Keratinocyte (primary cell): ENCODE measurements at regions not wholly inside any gene's neighbourhood (a gene's known extent, or its start where the extent isn't known, plus 50 kb on each side); places are given as distances from the start of the nearest gene placed in this dataset.

Experiments used
- DNase-seq: peaks from one replicate; pipeline ENCODE4 v3.0.0-alpha.2; 2011; ENCODE audit warnings: low read depth, missing footprints, low spot score
- FAIRE-seq: peaks from 2 replicates; lab custom pipeline; 2011; peaks lifted over from hg19 to GRCh38; lab: Jason Lieb, UNC
- H2AFZ ChIP-seq: 2 replicates; pipeline ENCODE4 v1.6.0; 2012; ENCODE audit warnings: low read length, control low read depth, inconsistent platforms; ENCODE audit not compliant: control insufficient read depth
- H3K27ac ChIP-seq: 2 replicates; pipeline ENCODE4 v1.5.1; 2011; ENCODE audit warnings: low read length; ENCODE audit not compliant: control insufficient read depth, insufficient read depth
- H3K27me3 ChIP-seq: 3 replicates; pipeline ENCODE4 v1.6.0; 2011; ENCODE audit warnings: low read length; ENCODE audit not compliant: control insufficient read depth, insufficient read depth; ENCODE audit errors: extremely low read depth
- H3K36me3 ChIP-seq, 2 experiments: 2 replicates in 1 of 2; 3 replicates in 1 of 2; pipeline ENCODE4 v1.5.1; 2011; ENCODE audit warnings: low read length in 2 of 2, mild to moderate bottlenecking in 1 of 2; ENCODE audit not compliant: control insufficient read depth in 2 of 2, insufficient read depth in 2 of 2; ENCODE audit errors: extremely low read depth in 1 of 2
- H3K4me1 ChIP-seq: 3 replicates; pipeline ENCODE4 v1.5.1; 2011; ENCODE audit warnings: low read length; ENCODE audit not compliant: control insufficient read depth, insufficient read depth; ENCODE audit errors: extremely low read depth
- H3K4me2 ChIP-seq: 3 replicates; pipeline ENCODE4 v1.6.0; 2011; ENCODE audit warnings: low read depth, low read length; ENCODE audit not compliant: control insufficient read depth, insufficient read depth; ENCODE audit errors: extremely low read depth
- H3K4me3 ChIP-seq, 3 experiments: fragments of 200-600 bp in 1 of 3; sonication (generic) in 1 of 3; 2 replicates in 2 of 3; 3 replicates in 1 of 3; pipeline ENCODE4 v1.5.1; 2011 to 2016; ENCODE audit warnings: low read length in 3 of 3, mild to moderate bottlenecking in 3 of 3, control low read depth in 2 of 3, inconsistent platforms in 1 of 3, low read depth in 1 of 3, mixed read lengths in 1 of 3, mixed run types in 1 of 3, moderate library complexity in 1 of 3; ENCODE audit not compliant: control insufficient read depth in 2 of 3, insufficient read depth in 2 of 3; ENCODE audit errors: extremely low read depth in 1 of 3
- H3K79me2 ChIP-seq: 2 replicates; pipeline ENCODE4 v1.6.0; 2012; ENCODE audit warnings: low read length; ENCODE audit not compliant: control insufficient read depth, insufficient read depth
- H3K9ac ChIP-seq: 3 replicates; pipeline ENCODE4 v1.6.0; 2011; ENCODE audit warnings: low read length; ENCODE audit not compliant: control insufficient read depth, insufficient read depth; ENCODE audit errors: extremely low read depth
- H3K9me1 ChIP-seq: 3 replicates; pipeline ENCODE4 v1.6.0; 2011; ENCODE audit warnings: low read length; ENCODE audit not compliant: control insufficient read depth, insufficient read depth; ENCODE audit errors: extremely low read depth
- H3K9me3 ChIP-seq: 2 replicates; pipeline ENCODE4 v1.5.1; 2012; ENCODE audit warnings: low read depth, low read length; ENCODE audit not compliant: control insufficient read depth
- H4K20me1 ChIP-seq: 3 replicates; pipeline ENCODE4 v1.6.0; 2011; ENCODE audit warnings: low read length; ENCODE audit not compliant: control insufficient read depth, insufficient read depth; ENCODE audit errors: extremely low read depth
- CTCF ChIP-seq, 3 experiments: IDR thresholded peaks in 1 of 3; conservative IDR thresholded peaks in 1 of 3; optimal IDR thresholded peaks in 1 of 3; 2 replicates in 2 of 3; 3 replicates in 1 of 3; pipeline versions ENCODE3 to v1.5.1; 2011; ENCODE audit warnings: low read length in 3 of 3, mild to moderate bottlenecking in 3 of 3, moderate library complexity in 2 of 3, control low read depth in 1 of 3, inconsistent platforms in 1 of 3; ENCODE audit not compliant: insufficient read depth in 2 of 3; ENCODE audit errors: extremely low read depth in 1 of 3
- EZH2 ChIP-seq: IDR thresholded peaks from one replicate; pipeline ENCODE4 v1.6.1; 2012; ENCODE audit warnings: inconsistent platforms, mild to moderate bottlenecking, low read length, moderate library complexity
- dilution Hi-C: fragments of 300-500 bp; cut with MboI; formaldehyde crosslinking; loops from one replicate; pipeline ENCODE4 v1.7.0; 2020; ENCODE audit warnings: low sequenced_read_pairs; ENCODE audit not compliant: extremely low pct_ligation_motif_present

- no peak overlapping the region for H2AFZ ChIP-seq
- H3K79me2 ChIP-seq = no peaks in the 10 kb centered on the region
- dilution Hi-C loops = no loop called here
- H3K27ac ChIP-seq = no peak overlapping the region
- DNase-seq (no peak), FAIRE-seq (no peak)
- TF ChIP-seq CTCF (optimal IDR thresholded peaks at IDR 0.05 in 1 of 3, IDR thresholded peaks at IDR 0.05 in 1 of 3, conservative IDR thresholded peaks at IDR 0.05 in 1 of 3; ENCODE audit: extremely low read depth in 1 of 3, insufficient read depth in 2 of 3, low read length in 3 of 3) = no peak
- no peak for TF ChIP-seq EZH2
- H3K4me3 ChIP-seq = no peak overlapping the region
- no peak overlapping the region for H3K9ac ChIP-seq
- H3K4me1 ChIP-seq = peaks cover 21% of the 10 kb centered on the region
- no peaks in the 10 kb centered on the region for H3K36me3 ChIP-seq
- H4K20me1 ChIP-seq = no peaks in the 10 kb centered on the region
- no peak overlapping the region for H3K4me2 ChIP-seq
- H3K9me3 ChIP-seq = no peaks in the 10 kb centered on the region
- no peaks in the 10 kb centered on the region for H3K27me3 ChIP-seq
- H3K9me1 ChIP-seq = no peaks in the 10 kb centered on the region
These were observed 194.9 kb downstream of the BCAS1 start for GRCh38 chr20:53875452-53875851.

- dilution Hi-C loops = no loop called here
- H3K4me3 ChIP-seq = no peak overlapping the region
- no peaks in the 10 kb centered on the region for H3K9me3 ChIP-seq
- no peak overlapping the region for H2AFZ ChIP-seq
- FAIRE-seq = no peak
- H3K27ac ChIP-seq = no peak overlapping the region
- no peaks in the 10 kb centered on the region for H3K36me3 ChIP-seq
- TF ChIP-seq CTCF (optimal IDR thresholded peaks at IDR 0.05 in 1 of 3, IDR thresholded peaks at IDR 0.05 in 1 of 3, conservative IDR thresholded peaks at IDR 0.05 in 1 of 3; ENCODE audit: extremely low read depth in 1 of 3, insufficient read depth in 2 of 3, low read length in 3 of 3) (no peak), EZH2 (no peak)
- no peaks in the 10 kb centered on the region for H3K79me2 ChIP-seq
- no peak for DNase-seq
- no peaks in the 10 kb centered on the region for H3K9me1 ChIP-seq
- no peak overlapping the region for H3K9ac ChIP-seq
- H3K27me3 ChIP-seq = no peaks in the 10 kb centered on the region
- H3K4me1 ChIP-seq = peaks cover 28% of the 10 kb centered on the region
- H3K4me2 ChIP-seq = no peak overlapping the region
- H4K20me1 ChIP-seq = no peaks in the 10 kb centered on the region
These were observed 195.7 kb downstream of the BCAS1 start for GRCh38 chr20:53874706-53875105.
